Stimulated activated CD4-positive, alpha-beta T cell treated with anti-CD3 and anti-CD28 coated beads, Interleukin-1b, Interleukin-23, amount 100 ng/mL, for 1 hour (primary cell): ENCODE measurements at regions not wholly inside any gene's neighbourhood (a gene's known extent, or its start where the extent isn't known, plus 50 kb on each side); places are given as distances from the start of the nearest gene placed in this dataset.

Experiments
- DNase-seq, 2 donors: peaks; one replicate each; pipeline ENCODE4 v3.0.0-alpha.2; 2020; ENCODE audit warnings: low read depth in 2 of 2

GRCh38 chr6:11633741-11634509, 96.4 kb downstream of the TMEM170B start:
- DNase-seq = no peak

- DNase-seq = no peak
These were observed 97.4 kb downstream of the TMEM170B start for GRCh38 chr6:11634948-11635347.

- no peak for DNase-seq
These were observed 98.6 kb downstream of the TMEM170B start for GRCh38 chr6:11636121-11636520.

GRCh38 chr6:11637266-11637665, 99.7 kb downstream of the TMEM170B start:
- no peak for DNase-seq

- no peak for DNase-seq
These were observed 102.1 kb downstream of the TMEM170B start for GRCh38 chr6:11639376-11640235.

GRCh38 chr6:11640486-11640885, 102.9 kb downstream of the TMEM170B start:
- no peak for DNase-seq

GRCh38 chr6:11644071-11644470, 106.5 kb downstream of the TMEM170B start:
- no peak for DNase-seq

- DNase-seq = no peak
These were observed 107.1 kb downstream of the TMEM170B start for GRCh38 chr6:11644601-11645000.

GRCh38 chr6:11645016-11645415, 107.5 kb downstream of the TMEM170B start:
- DNase-seq = no peak

- no peak for DNase-seq
These were observed 110.9 kb downstream of the TMEM170B start for GRCh38 chr6:11648436-11648775.

- DNase-seq = no peak
These were observed 111.3 kb downstream of the TMEM170B start for GRCh38 chr6:11648889-11649288.

GRCh38 chr6:11650025-11650696, 112.6 kb downstream of the TMEM170B start:
- no peak for DNase-seq

GRCh38 chr6:11650711-11651110, 113.2 kb downstream of the TMEM170B start:
- no peak for DNase-seq

GRCh38 chr6:11653028-11653583, 115.6 kb downstream of the TMEM170B start:
- DNase-seq = peak; percentile 6 to 21

- no peak for DNase-seq
These were observed 117.3 kb downstream of the TMEM170B start for GRCh38 chr6:11654876-11655275.

- no peak for DNase-seq
These were observed 118.9 kb downstream of the TMEM170B start for GRCh38 chr6:11656491-11656890.

GRCh38 chr6:11659757-11660156, 118.8 kb downstream of the ADTRP start:
- no peak for DNase-seq

- no peak for DNase-seq
These were observed 116.3 kb downstream of the ADTRP start for GRCh38 chr6:11662323-11662722.

- DNase-seq = no peak
These were observed 115.1 kb downstream of the ADTRP start for GRCh38 chr6:11663519-11663918.
